Ascending aorta (tissue), 2 donors: ENCODE measurements at regions not wholly inside any gene's neighbourhood (a gene's known extent, or its start where the extent isn't known, plus 50 kb on each side); places are given as distances from the start of the nearest gene placed in this dataset.
"Not testable (repeated sequence)": the region's sequence is repeated elsewhere in the genome, so short reads cannot be mapped to it uniquely, and the experiment has no call there.

Experiments
- DNase-seq, 2 donors: peaks; one replicate each; pipeline ENCODE4 v3.0.0-alpha.2; 2019; ENCODE audit warnings: low spot score in 2 of 2
- H3K27ac ChIP-seq, 2 donors: fragments of 200-600 bp; sonication (generic); one replicate each; pipeline ENCODE4 v1.5.1; 2016 to 2017; ENCODE audit warnings: mild to moderate bottlenecking in 1 of 2
- H3K27me3 ChIP-seq: fragments of 200-600 bp; sonication (generic); one replicate; pipeline ENCODE4 v1.5.1; 2017
- H3K36me3 ChIP-seq, 2 donors: fragments of 200-600 bp; sonication (generic); one replicate each; pipeline ENCODE4 v1.5.1; 2016
- H3K4me1 ChIP-seq, 2 donors: fragments of 200-600 bp; sonication (generic); one replicate each; pipeline ENCODE4 v1.5.1; 2016 to 2017; ENCODE audit warnings: mild to moderate bottlenecking in 1 of 2
- H3K4me3 ChIP-seq, 2 donors: fragments of 200-600 bp; sonication (generic); one replicate each; pipeline ENCODE4 v1.5.1; 2016 to 2017; ENCODE audit warnings: mild to moderate bottlenecking in 1 of 2
- H3K9me3 ChIP-seq, 2 donors: fragments of 200-600 bp; sonication (generic); one replicate each; pipeline ENCODE4 v1.5.1; 2016
- CTCF ChIP-seq, 3 experiments: fragments of 200-600 bp in 2 of 3; fragments of 450-650 bp in 1 of 3; sonication (generic) in 2 of 3; IDR thresholded peaks; one replicate each; pipeline ENCODE4 v1.5.1; 2016 to 2019; ENCODE audit warnings: antibody characterized with exemption in 3 of 3, mild to moderate bottlenecking in 1 of 3, moderate library complexity in 1 of 3
- intact Hi-C: fragments of 100-400 bp; cut with DNase I; formaldehyde crosslinking; loops from one replicate; pipeline ENCODE4 v1.15.1; 2023

- intact Hi-C loops: no loop called here
- H3K4me1 ChIP-seq: peaks cover 3 to 10% of the 10 kb centered on the region in 2 donors
- no peaks in the 10 kb centered on the region for H3K27me3 ChIP-seq
- H3K36me3 ChIP-seq: no peaks in the 10 kb centered on the region
- TF ChIP-seq CTCF (IDR thresholded peaks at IDR 0.05): no peak
- H3K9me3 ChIP-seq: no peaks in the 10 kb centered on the region
- peak overlapping the region in 1 of 2 donors; percentile 14 for H3K27ac ChIP-seq
- DNase-seq: no peak
- no peak overlapping the region for H3K4me3 ChIP-seq
These were observed 116.6 kb upstream of the KLF12 start for GRCh38 chr13:74250738-74251190.

GRCh38 chr13:74248477-74248876, 114.3 kb upstream of the KLF12 start:
- Histone ChIP-seq H3K27ac (no peak overlapping the region), H3K27me3 (no peaks in the 10 kb centered on the region), H3K4me3 (no peak overlapping the region), H3K9me3 (no peaks in the 10 kb centered on the region), H3K4me1 (peaks cover 3 to 10% of the 10 kb centered on the region in 2 donors), H3K36me3 (no peaks in the 10 kb centered on the region)
- no peak for TF ChIP-seq CTCF (IDR thresholded peaks at IDR 0.05)
- no peak for DNase-seq
- intact Hi-C loops: loop anchor here (5.0 kb wide), 1 partner anchor 36 kb away; no protein-coding TSS in a partner anchor

- Histone ChIP-seq H3K4me1 (peaks cover 3 to 7% of the 10 kb centered on the region in 2 donors), H3K9me3 (no peaks in the 10 kb centered on the region), H3K4me3 (peak overlapping the region in 1 of 2 donors; percentile 4), H3K27me3 (no peaks in the 10 kb centered on the region), H3K27ac (no peak overlapping the region), H3K36me3 (no peaks in the 10 kb centered on the region)
- intact Hi-C loops: loop anchor here (5.0 kb wide), 1 partner anchor 34 kb away; no protein-coding TSS in a partner anchor
- DNase-seq: no peak
- TF ChIP-seq CTCF (IDR thresholded peaks at IDR 0.05): no peak
These were observed 112.3 kb upstream of the KLF12 start for GRCh38 chr13:74246487-74246886.

- intact Hi-C loops: no loop called here
- DNase-seq: no peak
- Histone ChIP-seq H3K9me3 (no peaks in the 10 kb centered on the region), H3K27ac (no peak overlapping the region), H3K36me3 (no peaks in the 10 kb centered on the region), H3K4me1 (peaks cover 2 to 3% of the 10 kb centered on the region in 2 donors), H3K4me3 (no peak overlapping the region), H3K27me3 (no peaks in the 10 kb centered on the region)
- TF ChIP-seq CTCF (IDR thresholded peaks at IDR 0.05): no peak
These were observed 109.7 kb upstream of the KLF12 start for GRCh38 chr13:74243637-74244526.

GRCh38 chr13:74241343-74241742, 107.1 kb upstream of the KLF12 start:
- intact Hi-C loops, H3K27ac ChIP-seq, H3K4me3 ChIP-seq, DNase-seq, H3K9me3 ChIP-seq, H3K27me3 ChIP-seq, H3K36me3 ChIP-seq, H3K4me1 ChIP-seq: not testable (repeated sequence)

GRCh38 chr13:74230984-74231501, 96.8 kb upstream of the KLF12 start:
- Histone ChIP-seq H3K4me3 (no peak overlapping the region), H3K9me3 (no peaks in the 10 kb centered on the region), H3K4me1 (no peaks in the 10 kb centered on the region), H3K27ac (no peak overlapping the region), H3K36me3 (no peaks in the 10 kb centered on the region), H3K27me3 (no peaks in the 10 kb centered on the region)
- no peak for DNase-seq
- no peak for TF ChIP-seq CTCF (IDR thresholded peaks at IDR 0.05)
- intact Hi-C loops: no loop called here
